BJ (cell line): ENCODE measurements at regions not wholly inside any gene's neighbourhood (a gene's known extent, or its start where the extent isn't known, plus 50 kb on each side); places are given as distances from the start of the nearest gene placed in this dataset.

Experiments used
- CTCF ChIA-PET: fragments of 350-600 bp; formaldehyde crosslinking; extraction: SDS; loops from one replicate; lab custom pipeline; 2021; ENCODE audit warnings: antibody characterized with exemption, inconsistent platforms; lab: Yijun Ruan, JAX
- POLR2A ChIA-PET: fragments of 300-600 bp; sonication (Branson Sonifier 250); formaldehyde crosslinking; extraction: SDS; loops from one replicate; lab custom pipeline; 2021; ENCODE audit warnings: antibody characterized with exemption; lab: Charles Lee
- DNase-seq: peaks from one replicate; pipeline ENCODE4 v3.0.0-alpha.2; 2011; ENCODE audit warnings: low read depth
- H3K27me3 ChIP-seq: 2 replicates; pipeline ENCODE4 v1.6.0; 2011; ENCODE audit warnings: low read length; ENCODE audit not compliant: control insufficient read depth, insufficient read depth
- H3K36me3 ChIP-seq: 2 replicates; pipeline ENCODE4 v1.5.1; 2011; ENCODE audit warnings: low read length; ENCODE audit not compliant: control insufficient read depth, insufficient read depth
- H3K4me3 ChIP-seq: 2 replicates; pipeline ENCODE4 v1.5.1; 2011; ENCODE audit warnings: low read depth, mild to moderate bottlenecking, control low read depth, low read length
- TF ChIP-seq, protein P1 (sequence below): IDR thresholded peaks from 2 replicates; pipeline ENCODE4 v1.5.1; 2011; ENCODE audit warnings: low read depth, mild to moderate bottlenecking, control low read depth, inconsistent platforms, low read length, moderate library complexity; ENCODE audit not compliant: insufficient read depth

DNA sequence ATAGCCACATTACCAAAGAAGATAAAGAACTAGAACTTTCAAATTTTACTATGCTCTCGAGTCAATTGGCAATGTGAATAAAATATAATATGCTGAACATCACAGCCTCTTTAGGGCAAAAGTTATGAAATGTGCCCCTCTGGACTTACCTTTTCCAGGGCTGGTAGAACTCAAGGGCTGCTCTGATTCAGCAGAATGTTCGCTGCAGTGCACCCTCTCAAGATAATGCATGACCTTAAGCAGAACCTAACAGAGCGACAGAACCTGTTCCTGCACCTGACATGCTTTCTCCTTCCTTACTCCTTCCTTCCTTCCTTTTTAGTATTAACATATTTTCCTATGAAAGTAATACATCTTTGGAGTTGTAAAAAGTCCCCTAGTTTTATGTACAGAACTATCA, 65.4 kb upstream of the STXBP5 start:
- no peak for DNase-seq
- POLR2A ChIA-PET: no interaction called here
- CTCF ChIA-PET: no interaction called here

DNA sequence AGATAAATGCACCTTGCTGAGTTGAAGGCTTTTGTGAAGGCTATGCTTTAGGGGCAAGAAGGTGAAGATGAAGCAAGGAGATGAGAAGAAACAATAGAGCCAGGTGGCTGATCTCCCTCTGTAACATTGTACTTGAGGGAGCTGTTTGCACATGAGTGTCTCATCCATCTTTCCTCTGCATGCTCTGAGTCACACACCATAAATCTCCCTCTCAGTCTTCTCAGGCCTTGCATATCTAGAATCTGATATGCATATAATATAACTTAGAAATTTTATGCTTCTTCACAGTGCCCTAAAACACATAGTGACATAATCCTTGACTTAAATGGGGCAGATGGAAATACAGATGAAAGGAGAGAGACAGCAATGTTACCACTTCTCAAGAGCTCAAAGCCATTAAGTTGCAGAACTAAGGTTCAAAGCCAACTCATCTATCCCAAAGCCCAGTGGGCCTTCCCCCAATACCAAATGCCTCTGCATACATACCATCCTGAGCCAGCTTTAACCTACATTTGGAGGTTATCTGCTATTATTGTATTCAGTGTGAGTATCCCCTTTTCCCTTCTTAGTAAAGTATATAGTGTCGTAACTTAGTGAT, 62.4 kb upstream of the STXBP5 start:
- ChIA-PET POLR2A (no interaction called here), CTCF (no interaction called here)
- Histone ChIP-seq H3K4me3 (no peak overlapping the region), H3K36me3 (no peaks in the 10 kb centered on the region), H3K27me3 (no peaks in the 10 kb centered on the region)
- DNase-seq: no peak
- TF ChIP-seq, protein P1, sequence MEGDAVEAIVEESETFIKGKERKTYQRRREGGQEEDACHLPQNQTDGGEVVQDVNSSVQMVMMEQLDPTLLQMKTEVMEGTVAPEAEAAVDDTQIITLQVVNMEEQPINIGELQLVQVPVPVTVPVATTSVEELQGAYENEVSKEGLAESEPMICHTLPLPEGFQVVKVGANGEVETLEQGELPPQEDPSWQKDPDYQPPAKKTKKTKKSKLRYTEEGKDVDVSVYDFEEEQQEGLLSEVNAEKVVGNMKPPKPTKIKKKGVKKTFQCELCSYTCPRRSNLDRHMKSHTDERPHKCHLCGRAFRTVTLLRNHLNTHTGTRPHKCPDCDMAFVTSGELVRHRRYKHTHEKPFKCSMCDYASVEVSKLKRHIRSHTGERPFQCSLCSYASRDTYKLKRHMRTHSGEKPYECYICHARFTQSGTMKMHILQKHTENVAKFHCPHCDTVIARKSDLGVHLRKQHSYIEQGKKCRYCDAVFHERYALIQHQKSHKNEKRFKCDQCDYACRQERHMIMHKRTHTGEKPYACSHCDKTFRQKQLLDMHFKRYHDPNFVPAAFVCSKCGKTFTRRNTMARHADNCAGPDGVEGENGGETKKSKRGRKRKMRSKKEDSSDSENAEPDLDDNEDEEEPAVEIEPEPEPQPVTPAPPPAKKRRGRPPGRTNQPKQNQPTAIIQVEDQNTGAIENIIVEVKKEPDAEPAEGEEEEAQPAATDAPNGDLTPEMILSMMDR: no peak

More for the DNA sequence above, 65.4 kb upstream of the STXBP5 start:
- no peaks in the 10 kb centered on the region for H3K27me3 ChIP-seq
- H3K36me3 ChIP-seq: no peaks in the 10 kb centered on the region
- H3K4me3 ChIP-seq: no peak overlapping the region
- TF ChIP-seq, protein P1: no peak

GRCh38 chr6:147142684-147143245, 61.5 kb upstream of the STXBP5 start:
- CTCF ChIA-PET: no interaction called here
- H3K36me3 ChIP-seq: no peaks in the 10 kb centered on the region
- H3K27me3 ChIP-seq: no peaks in the 10 kb centered on the region
- no peak overlapping the region for H3K4me3 ChIP-seq
- POLR2A ChIA-PET: no interaction called here
- TF ChIP-seq, protein P1: no peak
- no peak for DNase-seq

DNA sequence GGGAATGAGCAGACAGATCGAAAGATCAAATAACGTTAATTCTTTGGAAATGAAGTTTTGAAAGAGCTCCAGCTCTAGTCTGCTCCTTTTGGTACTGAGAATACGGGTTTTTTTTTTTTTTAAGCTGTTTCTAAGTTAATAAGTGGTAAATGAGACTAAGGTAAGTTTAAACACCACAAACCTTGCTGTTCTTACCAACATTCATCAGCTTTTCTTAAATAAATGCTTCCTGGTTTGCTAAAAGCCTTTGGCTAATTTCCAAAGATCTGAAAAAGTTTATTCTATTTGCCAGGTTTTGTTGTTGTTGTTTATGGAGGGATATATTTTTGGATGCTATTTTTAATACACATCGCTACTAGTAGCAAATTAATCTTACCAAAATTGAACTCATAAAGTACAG, 55.1 kb upstream of the STXBP5 start:
- H3K27me3 ChIP-seq: no peaks in the 10 kb centered on the region
- CTCF ChIA-PET: no interaction called here
- H3K36me3 ChIP-seq: no peaks in the 10 kb centered on the region
- POLR2A ChIA-PET: no interaction called here
- TF ChIP-seq, protein P1: no peak
- DNase-seq: no peak
- H3K4me3 ChIP-seq: no peak overlapping the region

GRCh38 chr6:147149826-147150225, 54.4 kb upstream of the STXBP5 start:
- no peak overlapping the region for H3K4me3 ChIP-seq
- TF ChIP-seq, protein P1: no peak
- no peaks in the 10 kb centered on the region for H3K27me3 ChIP-seq
- DNase-seq: no peak
- ChIA-PET POLR2A (no interaction called here), CTCF (no interaction called here)
- no peaks in the 10 kb centered on the region for H3K36me3 ChIP-seq
